HG03108 (cell line): ENCODE measurements at regions not wholly inside any gene's neighbourhood (a gene's known extent, or its start where the extent isn't known, plus 50 kb on each side); places are given as distances from the start of the nearest gene placed in this dataset.

Source experiments
- ATAC-seq: cut with Tn5 transposase; IDR thresholded peaks from one replicate; pipeline ENCODE4 v1.9.1; 2021; ENCODE audit warnings: moderate library complexity; ENCODE audit not compliant: unreplicated experiment

DNA sequence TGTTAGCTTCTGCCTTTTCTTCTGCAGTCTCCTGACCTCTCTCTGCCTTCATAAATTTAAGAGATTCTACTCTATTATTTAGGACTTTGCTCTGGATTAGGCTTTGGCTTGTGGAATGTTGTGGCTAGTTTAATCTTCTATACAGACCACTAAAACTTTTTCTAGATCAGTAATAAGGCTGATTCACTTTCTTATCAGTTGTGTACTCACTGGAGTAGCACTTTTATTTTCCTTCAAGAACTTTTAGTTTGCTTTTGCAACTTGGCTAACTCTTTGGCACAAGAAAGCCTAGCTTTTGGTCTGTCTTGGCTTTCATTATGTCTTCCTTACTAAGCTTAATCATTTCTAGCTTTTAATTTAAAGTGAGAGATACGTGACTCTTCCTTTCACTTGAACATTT lies 265.5 kb upstream of the TBC1D5 start:
- no peak for ATAC-seq

DNA sequence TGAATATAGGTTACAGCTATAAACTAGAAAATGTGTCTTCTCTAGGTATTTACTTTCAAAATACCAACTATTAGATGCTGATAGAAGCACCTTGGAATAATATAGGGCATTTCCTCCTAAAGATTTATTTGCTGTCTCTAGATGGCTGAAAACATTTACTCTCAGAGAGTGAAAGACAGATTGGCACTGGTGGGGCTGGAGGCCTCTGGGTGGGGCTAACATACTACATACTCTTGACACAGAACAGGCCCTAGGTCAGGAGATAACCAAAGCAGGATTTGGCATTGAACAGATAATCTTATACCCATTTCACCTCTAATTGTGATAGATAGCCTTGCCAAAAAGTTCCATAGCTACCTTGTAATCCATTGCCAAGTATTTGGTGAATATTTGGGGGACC lies 253.3 kb upstream of the TBC1D5 start:
- no peak for ATAC-seq

DNA sequence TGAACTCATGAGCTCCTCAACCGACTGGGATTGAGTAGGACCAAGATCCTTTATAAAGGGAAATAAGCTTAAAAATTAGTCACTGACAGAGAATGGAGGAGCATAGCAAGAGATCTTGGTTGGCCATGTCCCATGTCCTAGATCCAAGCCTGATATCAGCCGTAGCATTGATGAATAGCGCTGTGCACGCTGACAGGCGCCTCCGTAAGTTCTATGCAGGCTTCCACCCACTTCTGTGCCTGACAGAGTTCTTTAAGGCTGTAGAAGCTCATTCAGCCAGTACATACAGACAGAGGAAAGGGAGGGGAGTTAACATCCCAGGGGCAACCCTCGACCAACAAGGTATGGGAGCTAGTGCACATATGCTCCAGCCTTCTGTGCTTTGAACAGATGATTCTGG lies 251.7 kb upstream of the TBC1D5 start:
- no peak for ATAC-seq

DNA sequence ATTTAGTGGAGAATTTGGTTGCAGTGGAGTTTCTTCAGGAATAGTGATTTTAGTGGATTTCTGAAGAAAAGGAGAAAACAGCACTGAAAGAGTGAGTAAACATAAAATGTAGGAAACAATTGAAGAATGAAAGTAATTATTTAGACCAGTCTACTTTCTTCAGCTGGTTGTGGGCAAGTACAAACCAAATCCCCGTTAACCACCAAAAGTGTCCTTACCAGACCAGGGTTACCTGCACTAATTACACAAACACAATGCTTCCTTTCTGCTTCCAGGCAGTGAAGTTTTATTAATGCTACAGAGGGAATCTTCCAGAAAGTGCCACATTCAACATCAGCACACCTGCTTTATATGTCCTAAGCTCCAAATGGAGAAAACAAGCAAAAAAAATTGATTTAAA lies 248.0 kb upstream of the TBC1D5 start:
- no peak for ATAC-seq

DNA sequence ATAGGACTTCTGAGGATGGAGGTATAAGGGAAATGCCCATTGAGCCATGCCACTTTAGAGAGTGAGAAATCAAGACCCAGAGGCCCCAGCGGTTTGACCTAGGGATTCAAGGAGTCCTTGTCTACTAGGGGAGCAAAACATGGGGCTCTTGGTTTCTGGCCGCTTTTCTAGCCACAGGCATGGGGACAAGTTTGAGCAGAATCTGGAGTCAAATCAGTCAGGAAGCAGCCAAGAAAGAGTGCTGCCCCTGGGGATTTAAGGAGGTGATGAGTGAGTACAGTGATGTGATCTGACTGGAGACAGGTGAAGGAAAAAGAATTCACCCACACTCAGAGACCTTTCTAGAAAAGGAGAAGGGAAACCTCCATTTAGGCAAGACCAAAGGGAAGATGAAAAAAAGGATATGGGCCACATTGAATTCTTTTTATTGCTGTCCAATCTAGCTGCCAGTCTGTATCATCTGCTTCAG lies 244.0 kb upstream of the TBC1D5 start:
- no peak for ATAC-seq

DNA sequence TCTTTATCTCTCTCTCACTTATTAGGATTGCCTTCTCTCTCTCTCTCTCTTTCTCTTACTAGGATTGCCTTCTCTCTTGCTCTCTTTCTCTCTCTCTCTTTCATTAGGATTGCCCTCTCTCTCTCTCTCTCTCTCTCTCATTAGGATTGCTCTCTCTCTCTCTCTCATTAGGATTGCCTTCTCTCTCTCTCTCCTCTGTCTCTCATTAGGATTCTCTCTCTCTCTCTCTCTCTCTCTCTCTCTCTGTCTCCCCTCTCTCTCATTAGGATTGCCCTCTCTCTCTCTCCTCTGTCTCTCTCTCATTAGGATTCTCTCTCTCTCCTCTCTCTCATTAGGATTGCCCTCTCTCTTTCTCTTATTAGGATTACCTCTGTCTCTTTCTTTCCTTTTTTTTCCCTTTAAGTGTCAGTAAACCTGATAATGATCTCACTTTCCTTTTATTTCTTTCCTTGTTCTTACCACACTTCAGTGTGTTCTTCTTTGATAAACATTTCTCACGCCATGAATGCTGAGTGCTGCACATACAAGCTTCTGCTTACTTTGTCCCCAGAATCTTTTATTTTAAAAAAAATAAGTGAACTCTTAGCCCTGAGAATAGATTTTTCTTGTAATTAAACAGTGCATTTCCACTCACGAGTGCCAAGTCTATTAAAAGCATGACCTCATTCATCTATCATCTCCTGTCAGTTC lies 243.4 kb upstream of the TBC1D5 start:
- no peak for ATAC-seq

DNA sequence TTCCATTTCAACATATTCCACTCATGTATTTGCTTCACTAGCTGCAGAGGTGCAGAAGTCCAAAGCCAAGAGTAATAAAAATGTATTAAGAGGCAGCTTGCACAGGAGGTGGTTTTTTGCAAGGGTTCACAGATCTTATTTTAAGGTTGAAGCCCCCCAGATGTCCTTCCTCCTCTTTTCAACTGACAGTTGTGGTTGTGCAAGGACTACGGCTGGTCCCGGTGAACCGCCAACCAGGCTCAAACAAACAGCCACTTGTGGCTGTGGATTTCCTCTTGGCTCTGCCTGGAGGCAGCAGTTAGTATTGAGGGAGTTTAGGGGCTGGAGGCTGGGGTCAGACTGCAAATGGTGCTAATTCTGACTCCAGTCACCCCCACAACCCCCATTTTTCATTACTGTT lies 240.7 kb upstream of the TBC1D5 start:
- no peak for ATAC-seq

DNA sequence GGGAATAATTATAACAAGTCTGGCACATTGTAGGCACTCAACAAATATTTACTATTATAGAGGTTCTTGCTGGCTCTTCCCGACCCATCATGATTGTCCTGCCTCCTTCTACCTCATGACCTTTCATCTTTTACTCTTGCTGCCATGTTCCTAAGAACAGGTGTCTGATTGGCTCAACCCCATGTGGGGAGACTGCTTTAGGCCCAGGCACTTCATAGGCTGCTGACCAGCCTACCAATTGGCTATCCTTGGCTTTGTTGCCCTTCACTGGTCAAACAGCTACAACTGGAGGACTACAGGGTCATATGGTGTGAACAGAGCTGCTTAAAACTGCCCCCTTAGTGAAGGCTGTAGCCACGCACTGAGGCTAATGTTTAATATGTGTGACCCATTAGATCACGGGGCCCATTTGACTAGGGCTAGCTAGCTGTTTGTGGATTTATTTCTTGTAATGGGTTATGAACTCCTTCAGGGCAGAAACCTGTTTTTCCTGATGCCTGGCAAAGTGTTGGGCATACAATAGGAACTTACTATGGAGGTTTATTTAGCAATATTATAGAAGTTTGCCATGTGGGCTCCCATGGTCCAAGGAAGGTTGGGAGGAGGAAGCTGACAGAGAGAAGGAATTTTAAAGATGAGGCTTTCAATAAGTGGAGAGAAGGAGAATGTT lies 239.9 kb upstream of the TBC1D5 start:
- no peak for ATAC-seq

DNA sequence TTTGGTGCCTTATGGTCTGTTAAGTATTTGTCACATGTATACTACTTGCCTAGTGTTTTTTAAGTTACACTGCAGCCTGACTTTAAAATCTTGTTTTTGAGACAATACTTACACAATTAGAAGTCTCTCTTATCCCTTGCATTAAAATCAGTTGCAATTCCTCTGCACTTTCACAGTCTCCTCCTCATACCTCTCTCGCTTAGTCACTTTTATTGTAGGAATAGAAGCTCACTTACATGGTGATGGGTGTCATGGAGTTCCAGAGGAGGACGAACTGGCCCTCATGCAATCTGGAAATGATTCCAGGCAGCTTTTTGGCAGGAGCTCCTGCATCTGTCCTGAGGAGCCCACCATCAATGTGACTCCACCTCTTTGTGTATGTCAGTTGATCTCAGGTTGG lies 238.4 kb upstream of the TBC1D5 start:
- no peak for ATAC-seq

DNA sequence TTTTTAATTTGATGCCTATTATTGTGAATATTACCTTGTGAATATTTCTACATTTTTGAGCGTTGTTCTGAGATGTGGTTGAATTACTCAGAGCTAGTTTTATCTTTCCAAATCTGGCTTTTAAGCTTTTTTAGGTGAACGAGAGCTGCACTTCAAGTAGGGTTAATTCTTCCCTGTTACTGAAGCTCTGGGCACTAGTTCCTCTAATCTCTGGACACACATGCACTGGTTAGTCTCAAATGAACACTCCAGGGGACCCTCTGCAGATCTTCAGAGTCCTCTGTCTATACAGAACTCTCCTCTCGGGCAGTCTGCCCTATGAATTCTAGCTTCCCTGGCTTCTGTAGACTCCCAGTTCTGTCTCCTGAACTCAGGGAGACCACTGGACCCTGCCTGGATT lies 237.5 kb upstream of the TBC1D5 start:
- no peak for ATAC-seq

DNA sequence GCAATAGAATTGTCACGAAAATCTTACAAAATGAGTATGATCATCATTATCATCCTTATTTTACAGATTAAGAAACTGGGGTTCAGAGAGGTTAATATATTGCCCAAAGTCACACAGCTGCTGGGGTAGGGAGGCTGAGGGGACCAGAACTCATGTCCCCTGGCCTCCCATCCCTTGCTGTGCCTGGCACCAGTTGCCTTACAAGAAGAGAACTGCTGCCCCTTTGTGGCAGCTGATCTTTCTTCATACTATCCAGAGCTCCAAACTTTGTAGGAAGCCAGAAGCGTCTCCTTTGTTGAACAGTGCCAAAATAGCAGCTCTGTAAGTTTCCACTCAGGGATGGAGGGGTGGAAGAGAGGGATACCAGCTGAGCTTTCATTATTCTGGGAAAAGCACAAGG lies 236.8 kb upstream of the TBC1D5 start:
- ATAC-seq, result no peak

DNA sequence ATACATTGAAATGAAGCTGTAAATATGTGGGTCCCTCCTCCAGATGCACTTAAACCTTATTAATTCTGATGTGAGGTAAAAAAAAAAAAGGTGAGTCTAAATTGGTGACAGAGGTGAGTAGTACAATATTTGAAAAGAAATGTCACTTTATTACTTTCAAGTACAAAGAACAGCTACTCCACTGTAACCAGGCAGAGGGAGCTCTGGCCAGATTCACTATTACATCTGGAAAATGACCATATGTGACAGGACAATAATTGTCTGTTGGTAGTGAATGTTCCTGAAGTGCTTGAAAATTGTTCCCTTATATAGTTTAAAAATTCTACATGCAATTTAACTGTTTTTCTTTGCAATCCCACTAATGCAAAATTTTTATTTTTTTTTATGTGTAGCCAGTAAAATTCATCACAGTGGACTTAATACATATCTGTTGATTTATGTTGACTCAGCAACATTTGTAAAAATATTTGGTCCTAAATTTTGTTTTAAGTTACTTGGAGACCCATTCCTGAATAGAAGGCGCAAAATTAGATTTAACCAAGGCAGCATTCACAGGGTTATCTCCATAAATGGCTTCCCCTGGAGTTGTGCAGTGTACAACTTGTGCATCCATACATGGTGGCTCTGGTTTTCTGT lies 231.9 kb upstream of the TBC1D5 start:
- ATAC-seq, result no peak

DNA sequence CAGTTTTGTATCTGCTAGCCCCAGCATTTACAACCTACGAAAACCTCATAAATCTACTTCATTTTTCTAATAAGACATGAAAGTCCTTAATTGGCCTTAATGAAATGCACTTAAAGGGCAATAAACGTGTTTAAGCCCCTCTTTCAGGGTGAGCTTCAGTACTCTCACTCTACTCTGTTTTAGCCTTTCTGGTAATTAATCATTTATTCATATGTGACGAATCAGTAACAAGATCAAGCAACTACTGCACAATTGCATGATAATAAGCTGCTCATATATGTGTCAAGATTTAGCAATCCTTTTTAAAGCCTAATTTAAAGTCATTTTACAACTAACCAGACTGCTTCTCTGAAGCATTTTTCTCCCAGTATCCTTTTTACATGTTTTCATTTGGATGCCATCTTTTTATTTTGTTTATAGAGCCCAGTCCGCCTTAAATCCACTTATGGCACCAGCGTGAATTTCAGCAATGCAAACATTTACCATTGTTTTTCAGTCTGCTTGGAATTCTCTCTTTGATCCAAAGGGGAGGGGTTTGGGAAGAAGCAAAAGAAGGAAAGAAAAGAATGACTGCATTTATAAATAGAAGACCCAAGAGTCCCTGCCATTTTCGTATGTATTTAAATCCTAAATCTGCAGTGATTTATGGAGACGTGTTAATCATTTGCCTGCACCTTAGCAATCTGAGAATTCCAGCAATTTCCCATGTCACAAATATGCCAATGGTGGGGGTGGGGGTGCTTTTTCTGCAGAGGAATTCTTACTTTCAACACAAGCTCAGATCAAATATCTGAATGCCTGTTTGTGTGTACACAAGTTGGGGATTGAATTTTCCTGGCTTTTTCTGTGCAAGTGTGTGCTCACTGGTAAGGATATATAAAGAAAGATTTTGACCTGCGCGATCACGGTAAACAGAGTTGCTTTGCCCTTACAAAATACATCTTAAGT lies 230.8 kb upstream of the TBC1D5 start:
- ATAC-seq, result no peak

DNA sequence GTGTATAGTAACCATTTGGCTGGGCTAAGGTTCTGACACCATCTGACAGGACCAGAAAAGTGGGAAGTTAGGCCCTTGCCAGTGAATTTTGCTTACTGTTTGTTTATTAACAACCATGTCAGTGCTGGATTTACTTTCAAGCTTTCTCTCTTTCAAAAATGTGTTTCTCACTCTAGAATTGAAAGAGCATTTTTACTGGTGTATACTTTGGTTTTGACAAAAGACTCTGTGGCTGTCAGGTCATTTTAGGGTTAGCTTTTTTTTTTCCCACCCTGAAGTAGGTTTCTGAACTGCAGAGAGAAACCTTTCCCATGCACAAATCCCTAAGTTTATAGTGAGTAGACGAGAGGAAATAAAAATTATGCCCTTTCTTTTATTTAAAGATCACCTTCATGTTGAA lies 230.0 kb upstream of the TBC1D5 start:
- no peak for ATAC-seq

DNA sequence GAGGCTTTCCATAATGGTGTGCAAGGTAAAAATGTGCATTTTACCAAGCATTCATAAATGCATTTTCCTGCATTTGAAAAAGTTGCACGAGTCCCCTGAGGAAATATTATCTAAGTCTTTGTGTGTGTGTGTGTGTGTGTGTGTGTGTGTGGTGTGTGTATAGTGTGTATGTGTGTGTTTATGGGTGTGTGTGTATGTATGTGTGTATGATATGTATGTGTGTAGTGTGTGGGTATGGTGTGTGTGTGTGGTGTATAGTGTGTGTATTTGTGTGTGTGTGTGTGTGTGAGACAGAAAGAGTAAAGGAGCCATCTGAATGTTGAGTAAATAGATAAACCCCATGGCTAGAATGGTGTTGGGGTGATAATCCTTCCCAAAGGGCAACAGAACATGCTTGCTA lies 229.6 kb upstream of the TBC1D5 start:
- no peak for ATAC-seq

DNA sequence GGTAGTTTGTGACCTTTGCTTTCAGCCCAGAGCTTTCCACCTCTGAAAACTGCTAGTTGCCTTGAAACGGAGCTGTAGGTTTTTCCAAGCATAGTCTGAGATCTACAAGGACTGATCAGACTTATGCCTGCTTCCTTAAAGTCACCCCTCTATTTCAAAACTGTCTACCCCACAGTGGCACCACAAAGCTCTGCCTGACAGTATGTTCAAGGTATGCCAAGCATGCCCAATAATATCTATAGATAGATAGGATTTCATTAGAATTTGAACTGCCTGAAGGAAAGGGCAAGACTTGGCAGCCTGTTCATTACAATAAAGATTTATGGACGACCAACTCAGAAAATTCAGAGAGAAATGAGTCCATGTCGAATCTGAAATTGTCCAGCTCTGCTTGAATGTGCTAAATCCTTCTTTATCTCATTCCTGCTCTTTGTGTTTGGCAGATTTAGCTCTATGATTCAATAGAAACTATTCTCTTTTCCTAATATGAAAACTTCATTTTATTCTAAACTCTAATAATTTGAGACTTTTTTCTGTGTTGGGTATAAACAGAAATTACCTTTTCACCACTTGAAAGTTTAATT lies 227.6 kb upstream of the TBC1D5 start:
- ATAC-seq, result no peak

DNA sequence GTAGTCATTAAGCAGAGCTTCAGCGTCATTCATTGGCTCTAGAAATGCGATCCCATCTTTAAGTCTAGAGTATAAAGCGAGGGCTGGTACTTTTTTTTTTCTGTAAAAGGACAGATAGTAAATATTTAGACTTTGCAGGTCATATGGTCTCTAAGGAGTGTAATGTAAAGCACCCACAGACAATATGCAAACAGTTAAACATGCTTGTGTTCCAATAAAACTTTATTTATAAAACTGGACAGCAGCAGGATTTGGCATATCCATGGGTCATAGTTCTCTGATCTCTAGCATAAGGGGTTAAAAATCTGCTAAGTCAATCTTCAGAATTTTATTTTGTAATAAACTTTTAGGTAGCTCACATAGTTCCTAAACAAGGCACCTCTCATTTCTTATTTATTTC lies 226.8 kb upstream of the TBC1D5 start:
- no peak for ATAC-seq

DNA sequence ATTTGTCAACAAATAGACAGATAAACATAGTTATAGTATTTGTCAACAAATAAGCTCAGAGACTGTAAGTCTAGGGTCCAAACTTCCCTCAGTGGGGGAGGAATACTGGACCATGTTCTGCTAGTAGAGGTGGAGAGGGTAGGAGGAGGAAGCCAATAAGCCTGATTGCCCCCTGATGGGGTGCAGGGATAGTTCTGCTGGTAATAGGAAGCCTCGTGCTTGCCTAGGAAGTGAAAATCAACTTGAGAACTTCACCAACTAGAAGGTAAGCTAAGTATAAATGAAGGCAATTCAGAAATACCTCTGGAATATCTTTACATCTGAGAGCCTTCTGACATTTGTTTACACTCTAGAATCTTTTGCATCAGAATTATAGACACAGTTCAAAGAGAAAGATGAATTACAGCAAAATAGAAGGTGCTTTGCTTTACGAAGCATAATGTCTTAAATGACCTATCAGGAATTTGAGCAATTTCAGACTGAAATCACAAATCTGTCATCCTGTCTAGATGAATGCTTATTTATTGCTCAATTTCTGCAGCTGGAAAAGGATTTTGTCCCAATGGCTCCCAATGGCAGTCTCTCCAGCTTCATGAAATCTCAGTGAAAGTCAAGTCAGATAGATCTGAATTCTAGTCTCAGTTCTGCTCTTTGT lies 225.6 kb upstream of the TBC1D5 start:
- ATAC-seq, result no peak

DNA sequence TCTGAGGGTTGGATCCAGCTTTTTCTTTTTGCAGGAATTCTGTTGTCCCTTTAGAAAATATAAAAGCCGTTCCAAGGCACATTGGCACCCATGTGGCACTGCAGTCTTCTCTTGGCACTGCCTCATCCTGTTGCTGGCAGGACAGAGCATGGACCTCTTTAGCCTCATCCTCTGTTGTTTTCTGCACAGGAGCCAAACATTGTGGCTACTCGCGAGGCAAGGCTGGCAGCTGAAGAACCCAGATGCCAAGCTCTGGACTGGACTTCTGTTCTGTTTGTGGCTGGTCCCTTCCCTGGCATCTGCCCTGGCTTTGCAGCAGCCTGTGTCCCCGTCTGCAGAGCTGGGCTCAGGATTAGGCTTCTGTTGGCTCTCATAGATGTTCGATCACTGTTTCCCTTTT lies 224.7 kb upstream of the TBC1D5 start:
- no peak for ATAC-seq

DNA sequence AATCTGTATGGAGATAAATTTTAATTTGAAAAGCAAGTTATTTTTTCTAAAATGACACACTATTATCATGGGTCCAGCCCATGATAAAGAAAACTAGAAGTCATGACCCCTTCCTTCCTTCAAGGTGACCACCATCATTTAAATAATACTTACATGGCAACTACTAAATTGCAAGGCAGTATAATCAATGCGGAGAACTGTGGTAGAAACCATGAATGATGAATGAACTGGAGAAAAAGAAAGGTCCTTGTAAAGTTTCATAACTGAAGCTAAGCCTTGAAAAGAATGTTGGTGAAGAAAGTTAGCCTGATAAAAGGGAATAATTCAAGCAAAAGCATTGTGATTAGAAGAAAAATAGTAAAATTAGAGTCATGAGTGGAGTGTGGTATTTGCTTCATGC lies 222.9 kb upstream of the TBC1D5 start:
- no peak for ATAC-seq
